HG03439 (cell line): ENCODE measurements at regions not wholly inside any gene's neighbourhood (a gene's known extent, or its start where the extent isn't known, plus 50 kb on each side); places are given as distances from the start of the nearest gene placed in this dataset.

Experiments
- ATAC-seq: cut with Tn5 transposase; IDR thresholded peaks from one replicate; pipeline ENCODE4 v1.9.1; 2021; ENCODE audit warnings: mild to moderate bottlenecking, moderate library complexity; ENCODE audit not compliant: unreplicated experiment

DNA sequence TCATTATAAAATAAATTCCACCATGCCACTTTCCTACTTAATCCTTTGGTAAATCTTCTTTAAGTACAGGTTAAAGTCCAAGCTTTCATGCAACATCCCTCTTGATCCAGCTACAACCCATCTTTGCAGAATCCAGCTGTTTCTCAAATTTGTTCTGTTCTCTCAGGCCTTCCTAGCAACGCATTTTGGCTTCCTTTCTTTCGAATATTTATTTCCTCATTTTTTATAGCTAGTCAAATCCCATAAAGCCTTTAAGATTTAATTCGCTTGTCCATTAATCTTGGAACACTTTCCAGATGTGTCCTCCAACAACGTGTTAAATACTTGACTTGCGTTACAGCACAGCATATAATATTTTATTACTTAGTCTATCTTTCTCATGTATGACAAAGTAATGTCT, 600.1 kb upstream of the CHORDC1 start:
- no peak for ATAC-seq

DNA sequence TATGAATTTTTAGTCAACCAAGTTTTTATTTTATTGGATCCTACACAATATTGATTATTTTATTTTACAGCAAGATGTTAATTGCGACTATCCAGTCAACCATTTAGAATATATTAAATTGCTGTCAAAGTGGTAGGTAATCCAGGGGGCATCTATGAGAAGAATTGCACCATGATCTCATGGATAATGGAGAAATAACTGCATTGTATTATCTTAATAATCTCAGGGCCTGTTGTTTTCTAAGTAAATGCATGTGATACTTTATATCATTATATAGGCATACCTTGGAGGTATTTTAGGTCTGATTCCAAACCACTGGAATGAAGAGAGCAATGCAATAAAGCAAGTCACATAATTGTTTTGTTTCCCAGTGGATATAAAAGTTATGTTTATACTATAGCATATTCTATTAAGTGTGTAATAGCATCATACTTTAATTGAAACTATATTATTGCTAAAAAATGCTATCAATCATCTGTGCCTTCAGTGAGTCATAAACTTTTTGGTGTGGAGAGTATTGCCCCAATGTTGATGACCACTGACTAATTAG, 595.4 kb upstream of the CHORDC1 start:
- ATAC-seq, result no peak

DNA sequence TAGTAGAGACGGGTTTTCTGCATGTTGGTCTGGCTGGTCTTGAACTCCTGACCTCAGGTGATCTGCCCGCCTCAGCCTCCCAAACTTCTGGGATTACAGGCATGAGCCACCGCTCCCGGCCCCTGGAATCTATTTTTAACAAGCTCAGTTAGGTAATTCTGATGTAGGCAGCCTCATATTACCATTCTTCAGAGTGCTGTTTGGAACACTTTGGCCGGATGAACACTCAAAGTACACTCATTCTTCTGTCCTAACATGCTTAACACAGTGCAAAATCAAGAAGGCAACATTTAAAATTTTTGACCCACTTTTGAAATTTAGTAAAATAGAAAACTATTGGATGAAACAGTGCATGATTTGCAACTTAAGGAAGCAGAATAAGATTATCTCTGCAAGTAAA, 586.7 kb upstream of the CHORDC1 start:
- no peak for ATAC-seq

DNA sequence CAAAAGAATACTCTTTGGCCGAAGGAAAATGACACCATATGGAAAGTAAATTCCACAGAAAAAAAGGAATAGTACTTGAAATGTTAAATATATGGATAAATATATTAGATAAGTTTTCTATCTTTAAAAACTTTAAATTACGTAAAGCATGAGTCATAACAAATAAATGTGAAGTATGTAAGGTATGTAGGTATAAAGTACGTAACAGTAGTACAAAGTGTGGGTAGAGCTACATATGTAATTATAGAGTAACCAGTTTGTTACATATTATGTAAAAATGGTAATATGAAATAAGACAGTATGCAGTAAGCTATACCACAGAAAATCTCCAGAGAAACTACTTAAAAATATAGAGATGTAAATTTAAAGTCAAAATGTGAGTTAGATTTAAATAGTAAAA, 582.3 kb upstream of the CHORDC1 start:
- ATAC-seq, result no peak

DNA sequence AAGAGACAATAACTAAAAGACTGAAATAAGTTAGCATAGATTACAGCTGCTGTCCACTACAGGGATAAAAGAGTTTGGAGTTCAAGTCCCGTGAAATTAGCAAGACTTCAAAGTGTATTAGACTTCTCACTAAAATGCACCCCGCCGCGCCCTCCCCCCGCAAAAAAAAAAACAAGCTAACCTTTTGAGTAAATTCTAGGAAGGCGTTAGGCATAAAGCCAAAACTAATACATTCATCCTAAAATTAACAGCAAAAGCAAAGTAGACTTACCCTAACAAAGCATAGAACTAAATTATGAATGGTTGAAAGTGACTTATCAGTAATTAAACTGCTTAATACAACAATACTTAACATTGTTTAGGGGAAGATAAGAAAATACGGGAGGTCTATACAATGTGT, 581.0 kb upstream of the CHORDC1 start:
- no peak for ATAC-seq

DNA sequence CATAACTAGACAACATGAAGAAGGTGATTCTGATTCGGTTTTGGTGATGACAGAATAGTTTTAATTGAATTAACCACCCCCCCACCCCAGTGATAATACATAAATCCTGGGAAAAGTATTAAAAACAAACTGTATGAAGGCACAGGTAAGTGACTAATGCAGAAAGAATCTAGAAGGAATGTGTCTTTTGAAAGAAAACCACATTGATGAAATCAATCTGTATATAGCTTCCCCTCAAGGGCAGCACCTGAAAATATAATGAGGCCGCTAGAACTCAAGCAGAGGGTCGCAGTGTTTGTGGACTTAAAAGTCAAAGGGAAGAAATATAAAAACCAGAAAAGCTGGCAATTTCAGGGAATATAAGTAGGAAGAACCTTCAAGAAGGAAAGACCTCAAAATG, 580.5 kb upstream of the CHORDC1 start:
- ATAC-seq, result no peak

DNA sequence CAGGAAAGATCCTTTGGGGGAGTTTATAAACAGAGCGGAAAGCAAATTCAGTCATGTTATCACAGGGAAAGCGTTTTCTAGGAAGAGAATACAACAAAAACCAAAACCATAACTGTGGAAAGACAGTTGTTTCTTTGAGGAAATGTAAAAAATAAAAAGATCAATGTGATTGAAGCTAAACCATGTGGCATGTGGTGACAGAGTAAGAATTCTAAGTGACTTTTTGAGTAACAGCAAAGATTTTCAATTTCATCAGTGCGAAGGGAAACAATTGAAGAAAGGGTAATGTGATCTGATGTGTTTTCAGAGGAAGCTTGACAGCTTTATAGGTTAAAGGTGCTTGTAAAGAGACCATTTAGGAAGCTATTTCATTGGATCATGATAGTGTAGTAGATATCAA, 575.9 kb upstream of the CHORDC1 start:
- no peak for ATAC-seq

DNA sequence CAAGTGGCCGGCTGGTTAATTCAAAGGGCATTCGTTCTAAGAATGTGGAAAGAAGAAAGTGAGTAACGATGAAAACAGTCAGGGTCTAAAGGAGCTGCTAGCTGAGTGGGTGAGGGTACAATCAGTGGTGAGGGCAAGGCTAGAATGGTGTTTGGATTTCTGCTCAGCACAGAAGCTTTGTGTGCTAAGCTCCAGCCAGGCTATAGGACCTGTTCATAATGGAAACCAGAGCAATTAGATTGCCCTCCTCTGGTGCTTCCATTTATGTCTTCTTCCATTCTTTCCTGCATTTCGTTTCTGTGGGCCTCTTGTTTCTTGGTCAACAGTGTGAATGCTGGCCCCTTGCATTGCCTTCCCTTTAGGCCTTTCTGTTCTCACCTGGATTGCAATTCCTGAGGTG, 572.9 kb upstream of the CHORDC1 start:
- no peak for ATAC-seq

DNA sequence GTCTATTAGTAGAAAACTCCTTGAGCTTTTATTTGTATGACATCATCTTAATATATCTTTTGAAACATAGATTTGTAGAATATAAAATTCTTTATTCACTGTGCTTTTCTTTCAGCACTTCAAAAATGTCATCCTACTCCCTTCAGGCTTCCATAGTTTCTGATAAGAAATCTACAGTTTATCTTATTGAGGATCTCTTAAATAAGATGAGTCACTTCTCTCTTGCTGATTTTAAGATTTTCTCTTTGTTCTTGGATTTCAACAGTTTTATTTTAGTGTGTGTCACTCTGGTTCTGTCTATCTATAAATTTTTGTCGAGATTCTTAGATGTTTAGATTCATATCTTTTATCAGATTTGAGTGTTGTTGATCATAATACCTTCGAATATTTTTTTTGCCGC, 566.1 kb upstream of the CHORDC1 start:
- no peak for ATAC-seq

DNA sequence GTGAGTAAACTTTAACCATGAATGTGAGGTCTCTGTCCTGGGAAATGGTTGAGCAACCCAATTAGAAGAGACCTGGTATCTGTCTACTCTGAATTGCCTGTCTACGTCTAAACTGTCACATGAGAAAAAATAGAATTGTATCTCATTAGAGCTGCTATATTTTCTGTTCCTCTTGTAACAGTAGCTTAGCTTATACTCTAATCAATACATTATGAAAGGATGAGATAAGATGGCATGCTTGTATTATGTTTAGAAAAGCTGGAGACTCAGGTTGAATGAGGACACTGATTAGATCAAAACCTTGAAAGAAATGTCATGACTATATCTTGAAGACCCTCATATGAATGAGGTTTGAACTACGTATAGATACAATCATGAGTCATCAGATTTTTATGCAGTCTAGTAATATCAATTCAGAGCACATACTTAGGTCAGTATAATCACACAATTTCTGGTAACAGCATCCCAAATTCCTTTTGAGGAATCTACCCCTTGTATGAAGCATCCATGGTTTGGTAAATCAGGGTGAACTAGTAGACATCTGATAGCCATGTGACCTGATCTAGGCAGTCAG, 561.5 kb upstream of the CHORDC1 start:
- no peak for ATAC-seq

DNA sequence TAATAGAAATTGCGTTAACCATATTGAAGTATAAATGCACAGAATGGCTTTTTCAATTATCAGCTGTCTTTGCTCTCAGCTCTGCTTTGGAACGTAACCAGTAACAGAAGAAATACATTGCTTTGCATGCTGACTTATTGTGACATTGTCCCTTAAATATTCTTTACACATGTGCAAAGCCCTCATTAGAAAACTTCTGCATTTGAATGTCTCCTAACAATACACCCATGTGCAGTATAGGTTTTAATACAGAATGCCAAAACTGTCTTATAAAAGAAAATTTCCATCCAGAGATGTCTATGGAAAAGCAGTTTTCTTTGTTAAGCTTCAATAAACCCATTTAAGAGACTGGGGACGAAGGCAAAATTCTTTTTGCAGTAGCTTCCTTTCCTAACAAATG, 560.3 kb upstream of the CHORDC1 start:
- no peak for ATAC-seq

DNA sequence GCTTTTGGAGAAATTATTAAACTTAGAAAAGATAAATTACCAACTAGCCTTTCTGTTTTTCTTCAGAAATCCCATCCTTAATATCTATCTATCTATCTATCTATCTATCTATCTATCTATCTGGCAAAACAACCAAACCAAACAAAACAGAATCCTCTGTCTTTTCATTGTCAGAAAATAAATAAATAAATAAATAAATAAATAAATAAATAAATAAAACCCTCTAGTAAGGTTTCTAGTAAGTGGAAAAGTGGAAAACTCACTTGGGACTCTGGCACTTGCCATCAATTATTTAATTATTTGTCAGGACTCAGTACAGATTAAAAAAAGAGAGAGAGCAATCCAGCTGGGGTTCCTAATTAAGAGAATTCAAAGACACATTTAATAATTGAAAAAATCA, 556.2 kb upstream of the CHORDC1 start:
- no peak for ATAC-seq

DNA sequence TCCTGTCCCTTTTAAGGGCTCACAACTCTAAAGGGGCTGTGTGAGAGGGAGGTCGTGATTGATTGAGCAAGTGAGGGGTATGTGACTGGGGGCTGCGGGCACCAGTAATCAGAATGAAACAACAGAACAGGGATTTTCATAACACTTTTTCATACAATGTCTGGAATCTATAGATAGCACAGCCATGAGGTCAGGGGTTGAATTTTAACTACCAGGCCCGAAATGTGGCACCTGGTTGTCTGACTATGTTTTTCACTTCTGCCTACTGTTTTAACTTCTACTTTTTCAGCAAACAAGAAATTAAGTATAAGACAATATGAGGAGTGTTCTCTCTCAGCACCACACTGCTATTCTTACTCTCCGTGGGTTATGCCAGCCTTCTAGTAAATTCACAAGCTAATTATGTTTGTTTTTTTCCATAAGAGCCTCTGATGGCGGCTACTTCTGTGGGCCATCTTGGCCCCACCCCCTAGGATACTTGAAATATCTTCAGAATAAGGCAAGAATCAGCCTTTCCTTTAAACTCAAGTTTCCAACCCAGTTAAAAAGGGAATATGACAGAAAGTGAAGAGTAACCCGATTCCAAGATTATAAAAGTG, 552.8 kb upstream of the CHORDC1 start:
- ATAC-seq, result no peak

DNA sequence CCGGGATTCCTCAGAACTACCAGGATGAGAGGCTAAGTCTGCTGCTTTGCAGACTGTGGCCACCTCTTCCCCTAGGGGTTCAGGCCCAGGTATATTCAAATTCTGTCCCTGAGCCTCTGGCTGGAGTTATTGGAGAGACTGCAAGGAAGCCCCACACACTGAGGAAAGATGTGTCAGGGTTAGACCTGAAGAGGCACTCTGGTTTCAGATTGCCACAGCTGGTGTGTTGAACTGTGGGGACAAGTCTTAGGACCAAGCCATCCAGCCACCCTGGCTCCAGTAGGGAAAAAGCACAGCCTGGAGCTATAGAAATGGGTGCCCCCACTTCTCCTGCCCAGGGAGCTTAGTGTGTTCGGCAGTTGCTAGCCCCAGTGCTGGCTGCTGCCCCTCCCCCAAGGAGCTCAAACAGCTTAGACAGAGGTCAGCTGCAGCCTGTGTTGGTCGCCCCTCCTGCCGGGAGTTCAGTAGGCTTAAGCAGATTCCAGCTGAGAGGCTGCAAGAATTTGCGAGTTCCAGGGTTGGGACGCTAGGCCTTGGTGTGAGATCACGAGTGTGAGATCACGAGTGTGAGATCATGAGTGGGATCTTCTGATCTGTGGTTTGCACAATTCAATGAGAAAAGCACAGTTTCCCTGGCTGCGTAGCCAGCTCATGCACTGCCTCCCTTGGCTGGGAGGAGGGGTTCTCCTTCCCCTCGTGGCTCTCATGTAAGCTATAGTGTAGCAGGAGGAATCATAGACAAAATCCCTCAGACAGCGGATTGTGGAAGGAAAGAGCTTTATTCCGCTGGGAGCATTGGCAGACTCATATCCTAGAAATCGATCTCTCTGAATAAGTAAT, 552.1 kb upstream of the CHORDC1 start:
- ATAC-seq, result no peak

DNA sequence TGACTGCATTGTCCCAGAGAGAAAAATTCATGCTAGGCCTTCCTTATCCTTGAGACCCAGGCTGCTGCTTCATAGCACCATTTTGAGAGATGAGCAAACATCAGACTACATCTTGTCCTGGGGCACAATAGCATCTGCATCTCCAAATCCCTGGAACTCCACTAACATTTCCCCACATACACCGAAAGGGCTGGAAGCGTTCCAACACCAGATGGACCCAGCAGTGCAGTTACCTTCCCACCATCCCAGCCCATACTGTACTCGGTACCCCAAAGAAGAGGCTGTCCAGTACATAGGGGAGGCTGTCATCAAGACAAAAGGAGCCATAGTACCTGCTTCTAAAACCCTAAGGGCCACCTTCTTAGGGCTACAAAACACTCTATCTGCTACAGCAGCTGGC, 547.2 kb upstream of the CHORDC1 start:
- ATAC-seq, result no peak

DNA sequence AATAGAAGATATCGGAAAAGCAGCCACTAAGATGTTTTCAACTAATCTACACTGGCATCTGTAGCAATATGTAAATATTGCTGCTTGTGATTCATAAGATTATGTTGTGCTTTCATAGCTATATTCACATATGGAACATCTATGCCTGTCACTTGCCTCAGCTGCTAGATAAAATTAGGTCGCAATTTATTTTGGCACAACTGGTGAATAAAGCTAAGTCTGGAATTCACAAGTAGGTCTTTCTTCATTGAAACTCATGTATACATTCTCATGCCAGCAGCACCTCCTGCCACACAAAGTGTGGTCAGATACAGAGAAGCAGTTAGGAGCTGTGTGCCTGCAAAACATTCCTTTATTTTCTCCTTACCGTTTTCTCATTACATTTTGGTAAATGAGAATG, 543.3 kb upstream of the CHORDC1 start:
- no peak for ATAC-seq

DNA sequence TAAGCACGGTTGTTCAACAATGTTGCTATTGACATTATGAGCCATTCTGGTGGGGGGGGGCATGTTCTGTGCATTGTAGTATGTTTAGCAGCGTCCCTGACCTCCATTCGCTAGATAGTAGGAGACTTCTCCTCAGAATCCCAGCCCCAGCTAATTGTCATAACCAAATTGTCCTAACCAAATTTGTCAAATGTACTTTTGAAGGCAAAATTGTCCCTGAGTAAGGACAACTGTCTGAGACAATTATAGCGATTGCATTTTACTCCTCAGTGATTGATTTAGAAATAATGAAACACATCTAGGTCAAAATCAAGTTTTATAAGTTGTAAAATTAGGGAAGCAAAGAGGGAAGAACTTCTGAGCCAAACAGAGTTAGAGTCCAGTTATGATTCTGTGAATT, 541.8 kb upstream of the CHORDC1 start:
- ATAC-seq, result no peak

DNA sequence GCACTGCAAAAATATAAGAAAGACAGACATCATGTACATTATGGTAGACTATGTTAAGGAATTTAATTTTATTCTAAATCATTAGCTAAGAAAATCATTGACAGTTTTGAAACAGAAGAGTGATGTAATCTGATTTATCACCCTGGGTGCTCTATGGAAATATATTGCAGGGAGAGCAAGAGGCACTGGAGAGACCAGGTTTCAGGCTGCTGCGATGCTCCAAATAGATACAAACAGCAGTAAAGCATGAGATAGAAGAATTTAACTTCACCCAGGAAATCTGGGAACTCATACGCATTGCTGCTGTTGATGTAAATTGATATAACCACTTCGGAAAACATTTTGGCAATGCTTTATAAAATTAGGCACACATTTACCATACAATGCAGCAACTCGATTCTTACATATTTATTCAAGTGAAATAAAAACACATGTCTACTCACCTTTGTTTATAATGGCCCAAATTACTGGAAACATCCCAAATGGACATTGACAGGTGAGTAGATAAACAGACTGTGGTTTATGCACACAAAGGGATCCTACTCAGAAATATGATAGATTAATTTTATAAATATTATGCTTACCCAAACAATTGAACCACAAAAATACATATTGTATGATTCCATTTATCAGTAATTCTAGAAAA, 535.1 kb upstream of the CHORDC1 start:
- no peak for ATAC-seq

DNA sequence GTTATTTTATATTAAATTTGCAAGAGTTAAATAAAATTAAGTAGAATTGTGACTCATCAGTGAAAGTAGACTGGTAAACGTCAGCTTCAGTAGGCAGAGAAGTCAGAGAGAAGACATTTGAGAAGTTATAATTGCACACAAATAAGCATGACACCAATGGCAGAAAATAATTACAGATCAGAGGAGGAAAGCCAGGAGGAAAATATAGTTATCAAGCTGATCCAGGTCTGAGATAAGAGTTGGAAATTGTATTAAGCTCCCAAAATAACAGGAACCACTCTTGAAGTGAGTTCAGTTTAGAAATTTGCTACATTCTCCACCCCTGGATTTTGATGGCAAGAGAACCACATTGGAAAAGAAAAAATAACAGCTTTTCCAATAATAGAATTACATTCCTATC, 533.8 kb upstream of the CHORDC1 start:
- ATAC-seq, result no peak

DNA sequence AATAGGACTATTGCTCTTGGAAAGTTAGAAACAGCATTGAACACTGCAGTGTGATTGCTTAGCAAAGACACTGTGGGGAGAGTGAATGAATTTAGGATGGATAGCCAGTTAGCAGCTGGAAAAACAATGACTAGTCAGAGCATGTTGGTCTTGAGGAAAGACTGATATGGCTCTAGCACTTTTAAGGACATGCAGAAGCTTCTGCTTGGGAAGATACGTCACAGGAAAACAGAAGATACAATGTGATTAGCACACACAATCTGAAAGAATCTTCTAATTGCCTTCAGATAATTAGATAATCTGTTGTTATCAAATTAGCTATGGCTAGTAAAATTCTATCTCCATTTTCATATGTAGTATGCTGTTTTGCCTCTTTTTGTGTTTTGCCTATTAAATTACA, 530.7 kb upstream of the CHORDC1 start:
- ATAC-seq, result no peak

DNA sequence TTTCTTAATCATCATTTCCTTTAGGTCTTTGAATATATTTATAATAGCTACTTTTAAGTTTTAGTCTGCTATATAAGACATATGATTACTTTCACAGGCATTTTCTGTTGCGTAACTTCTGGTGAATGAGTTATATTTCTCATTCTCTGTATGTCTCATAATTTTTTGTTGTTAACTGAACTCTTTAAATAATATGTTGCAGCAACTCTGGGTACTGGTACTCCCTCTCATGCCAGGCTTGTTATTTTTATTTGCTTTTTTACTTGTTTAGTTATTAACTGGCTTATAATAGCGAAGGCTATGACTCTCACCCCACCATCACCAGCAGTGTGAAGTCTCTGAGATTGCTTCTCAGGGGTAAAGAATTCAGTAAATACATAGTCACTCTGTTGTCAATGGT, 524.2 kb upstream of the CHORDC1 start:
- no peak for ATAC-seq

DNA sequence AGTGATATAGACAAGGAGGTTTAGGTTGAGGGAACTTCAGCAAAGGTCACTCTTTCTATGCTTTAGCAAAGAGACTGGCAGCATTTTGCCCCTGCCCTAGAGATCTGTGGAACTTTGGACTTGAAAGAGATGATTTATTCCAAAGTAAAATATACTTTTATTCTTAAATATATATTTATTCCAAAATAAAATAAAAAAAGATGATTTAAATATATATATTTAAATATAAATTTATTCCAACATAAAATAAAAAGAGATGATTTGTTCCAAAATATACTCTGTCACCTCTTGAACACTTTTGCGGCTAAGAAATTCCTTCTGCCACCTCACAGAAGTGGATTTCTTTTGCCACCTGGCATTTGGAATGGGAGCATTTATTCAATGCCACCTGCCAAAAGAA, 521.3 kb upstream of the CHORDC1 start:
- no peak for ATAC-seq
